CD4-positive, alpha-beta T cell treated with Interleukin-2 at 100 ng/mL for 4 hours (primary cell): ENCODE measurements at regions not wholly inside any gene's neighbourhood (a gene's known extent, or its start where the extent isn't known, plus 50 kb on each side); places are given as distances from the start of the nearest gene placed in this dataset.
"Not testable (repeated sequence)": the region's sequence is repeated elsewhere in the genome, so short reads cannot be mapped to it uniquely, and the experiment has no call there.

Experiments used
- DNase-seq: peaks from one replicate; pipeline ENCODE4 v3.0.0-alpha.2; 2020; ENCODE audit warnings: low spot score

DNA sequence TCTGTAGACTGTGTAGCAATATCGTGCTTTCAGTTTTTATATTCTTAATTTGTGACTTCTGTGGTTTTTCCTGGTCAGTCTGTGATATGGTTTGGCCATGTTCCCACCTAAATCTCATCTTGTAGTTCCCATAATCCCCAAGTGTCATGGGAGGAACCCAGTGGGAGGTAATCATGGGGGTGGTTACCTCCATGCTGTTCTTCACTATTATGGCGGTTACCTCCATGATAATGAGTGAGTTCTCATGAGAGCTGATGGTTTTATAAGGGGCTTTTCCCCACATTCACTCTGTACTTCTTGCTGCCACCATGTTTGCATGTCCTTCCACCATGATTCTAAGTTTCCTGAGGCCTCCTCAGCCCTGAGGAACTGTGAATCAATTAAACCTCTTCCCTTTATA, 169.8 kb downstream of the LEPR start:
- DNase-seq, result no peak

DNA sequence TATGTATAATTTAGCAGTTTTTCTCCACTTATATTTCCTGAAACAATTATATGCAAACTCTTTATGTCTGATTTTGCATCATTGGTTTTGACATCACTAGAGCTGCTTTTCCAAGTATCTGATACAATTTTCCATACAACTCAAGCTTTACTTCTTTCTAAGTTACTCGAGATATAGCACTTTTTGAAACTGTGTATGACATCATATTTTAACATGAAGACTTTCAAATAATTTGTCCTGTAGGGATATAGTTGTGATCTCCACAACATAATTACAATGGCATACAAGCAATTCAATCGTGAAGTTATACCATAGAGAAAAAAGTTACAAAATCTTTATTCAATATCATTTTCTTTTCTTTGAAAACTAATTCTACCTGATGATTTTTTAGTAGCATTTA, 173.0 kb downstream of the LEPR start:
- no peak for DNase-seq

DNA sequence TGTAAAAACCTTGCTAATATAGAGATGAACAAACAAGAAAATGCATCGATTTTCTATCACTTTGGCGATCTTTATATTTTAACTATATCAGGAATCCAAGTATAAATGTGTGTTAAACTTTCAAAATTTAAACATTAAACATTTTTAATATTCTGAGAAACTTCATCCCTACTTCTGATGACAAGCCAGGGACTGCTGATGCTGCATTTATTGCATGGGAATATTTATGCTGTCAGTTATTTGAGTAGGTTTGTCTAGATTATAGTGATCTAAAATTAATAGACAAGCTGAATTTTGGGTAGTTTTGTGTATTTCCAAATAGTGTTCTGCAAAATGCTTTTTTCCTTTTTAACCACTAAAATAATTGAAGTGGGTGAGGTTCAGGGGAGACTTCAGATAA, 175.3 kb downstream of the LEPR start:
- DNase-seq, result no peak

DNA sequence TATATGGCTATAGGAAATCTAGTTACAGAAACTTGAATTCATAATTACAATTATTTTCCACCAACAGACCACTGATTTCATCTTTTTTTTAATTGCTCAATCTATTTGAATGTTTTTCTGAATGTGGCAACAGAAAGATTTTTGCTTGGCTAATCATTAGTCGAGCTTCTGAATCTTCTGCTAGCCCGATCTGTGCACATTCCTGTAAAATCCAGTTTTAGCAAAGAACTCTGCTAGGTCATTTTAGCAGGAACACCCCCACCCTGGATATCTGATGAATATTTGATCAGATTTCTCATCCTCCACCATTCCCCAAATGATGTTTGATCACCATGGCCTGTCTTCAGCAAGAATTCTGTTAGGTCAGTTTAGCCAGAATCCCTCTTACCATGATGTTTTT, 176.3 kb downstream of the LEPR start:
- no peak for DNase-seq

DNA sequence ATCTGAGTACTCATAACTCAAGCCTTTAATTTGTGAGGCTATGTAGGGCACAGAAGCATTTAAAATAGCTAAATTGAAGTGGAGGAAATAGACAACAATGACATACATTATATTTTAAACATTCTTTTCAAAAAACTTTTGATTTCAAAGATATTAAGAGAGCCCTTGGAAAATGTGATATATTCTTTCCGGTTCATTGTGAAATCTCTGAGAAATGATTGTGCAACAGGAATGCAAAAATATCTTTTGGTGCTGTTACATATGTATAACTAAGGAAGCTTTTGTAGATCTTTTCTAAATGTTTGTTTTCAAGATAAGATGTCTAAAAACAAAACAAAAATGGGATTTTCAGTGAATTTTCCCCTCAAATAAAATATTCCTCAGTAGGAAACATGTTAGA, 185.2 kb downstream of the LEPR start:
- DNase-seq, result no peak

DNA sequence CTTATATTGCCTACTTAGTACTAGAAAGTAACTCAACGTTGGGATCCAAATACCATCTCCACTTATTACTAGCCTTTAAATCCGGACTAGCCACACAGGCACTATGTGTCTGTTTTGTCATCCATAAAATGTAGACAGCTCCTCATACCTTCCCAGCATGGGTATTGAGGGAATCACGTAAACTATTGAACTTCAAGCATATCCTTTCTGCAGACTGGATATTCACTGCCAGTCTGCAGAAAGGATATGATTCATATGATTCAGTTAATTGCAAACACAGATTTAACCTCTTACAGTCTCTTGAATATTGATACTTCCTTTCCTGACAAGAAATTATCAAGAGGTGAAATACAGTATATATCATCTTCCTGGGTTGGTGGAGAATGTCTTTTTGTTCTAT, 186.0 kb downstream of the LEPR start:
- DNase-seq, result no peak

DNA sequence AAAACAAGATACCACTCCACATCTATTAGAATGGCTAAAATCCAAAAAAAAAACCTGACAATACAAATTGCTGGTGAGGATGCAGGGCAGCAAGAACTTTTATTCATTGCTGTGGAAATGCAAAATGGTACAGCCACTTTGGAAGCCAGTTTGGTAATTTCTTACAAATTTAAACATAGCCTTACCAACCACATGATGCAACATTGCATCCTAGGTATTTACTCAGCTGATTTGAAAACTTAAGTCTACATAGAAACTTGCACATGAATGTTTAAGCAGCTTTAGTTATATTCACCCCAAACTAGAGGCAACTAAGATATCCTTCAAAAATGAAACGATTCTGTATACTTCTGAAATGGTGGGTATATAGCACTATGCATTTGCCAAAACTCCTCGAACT, 178.8 kb upstream of the PDE4B start:
- DNase-seq, result no peak

DNA sequence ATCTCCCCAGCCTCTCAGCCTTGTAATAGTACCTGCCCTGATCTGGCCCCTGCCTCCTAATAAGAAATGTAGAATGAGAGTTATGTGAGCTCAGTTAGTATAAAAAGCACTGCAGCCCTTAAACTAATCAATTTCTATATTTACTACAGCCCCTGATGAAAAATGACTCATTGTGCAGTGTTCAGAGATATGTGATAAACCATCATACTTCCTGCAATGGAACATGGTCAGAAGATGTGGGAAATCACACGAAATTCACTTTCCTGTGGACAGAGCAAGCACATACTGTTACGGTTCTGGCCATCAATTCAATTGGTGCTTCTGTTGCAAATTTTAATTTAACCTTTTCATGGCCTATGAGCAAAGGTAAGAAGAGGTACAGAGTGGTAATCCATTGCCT, 176.8 kb upstream of the PDE4B start:
- no peak for DNase-seq

DNA sequence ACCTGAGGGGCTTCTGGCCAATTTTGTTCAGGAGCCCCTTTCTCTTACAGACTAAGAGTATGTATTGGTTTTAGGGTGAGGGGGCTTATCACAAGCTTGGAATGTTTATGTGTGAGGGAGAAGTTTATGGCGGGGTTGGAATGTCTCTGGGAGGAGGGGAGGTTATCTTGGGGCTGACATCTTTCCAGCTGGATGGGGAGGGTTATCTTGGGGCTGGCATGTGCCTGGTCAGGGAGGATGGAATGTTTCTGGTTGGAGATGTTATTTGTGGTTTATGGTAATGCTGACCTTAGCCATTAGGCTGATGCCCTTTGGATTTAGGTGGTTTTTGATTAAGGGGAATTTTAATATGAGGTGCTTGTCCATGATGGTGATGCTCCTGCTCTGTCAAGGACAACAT, 171.0 kb upstream of the PDE4B start:
- not testable (repeated sequence) for DNase-seq

DNA sequence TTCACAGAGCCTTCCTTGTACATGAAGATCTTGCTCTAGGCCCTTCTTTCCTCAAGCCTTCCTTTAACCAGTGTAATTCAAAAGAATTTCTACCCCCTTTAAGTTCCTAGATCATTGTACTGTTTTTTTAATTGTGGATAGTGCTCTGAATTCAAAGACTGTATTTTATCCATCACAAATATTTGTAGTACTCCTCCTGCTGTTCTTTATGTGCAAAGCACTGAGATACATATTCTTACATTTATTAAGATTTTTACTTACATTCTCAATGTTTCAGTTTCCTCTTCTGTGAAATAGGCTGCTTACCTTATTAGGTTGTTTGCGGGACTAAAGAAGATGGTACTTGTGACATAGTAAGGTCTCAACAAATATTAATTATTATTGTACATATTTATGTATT, 168.8 kb upstream of the PDE4B start:
- DNase-seq, result no peak

DNA sequence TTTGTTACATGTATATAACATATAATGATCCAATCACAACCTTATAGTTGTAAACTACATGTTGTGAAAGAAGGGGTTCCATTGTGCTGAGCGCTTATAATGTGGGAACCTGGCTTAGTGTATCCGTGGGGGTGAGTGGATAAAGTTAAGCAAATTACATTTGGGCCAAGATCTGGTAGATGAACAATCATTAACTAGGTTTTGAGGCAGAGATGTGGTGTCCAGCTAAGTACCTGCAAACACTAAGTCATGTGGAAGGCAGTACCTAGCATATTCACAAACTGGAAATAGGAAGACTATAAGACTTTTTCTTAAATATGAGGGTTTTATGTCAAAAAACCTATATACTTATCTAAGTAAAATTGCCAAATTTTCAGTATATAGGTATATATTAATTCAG, 167.2 kb upstream of the PDE4B start:
- DNase-seq, result no peak

DNA sequence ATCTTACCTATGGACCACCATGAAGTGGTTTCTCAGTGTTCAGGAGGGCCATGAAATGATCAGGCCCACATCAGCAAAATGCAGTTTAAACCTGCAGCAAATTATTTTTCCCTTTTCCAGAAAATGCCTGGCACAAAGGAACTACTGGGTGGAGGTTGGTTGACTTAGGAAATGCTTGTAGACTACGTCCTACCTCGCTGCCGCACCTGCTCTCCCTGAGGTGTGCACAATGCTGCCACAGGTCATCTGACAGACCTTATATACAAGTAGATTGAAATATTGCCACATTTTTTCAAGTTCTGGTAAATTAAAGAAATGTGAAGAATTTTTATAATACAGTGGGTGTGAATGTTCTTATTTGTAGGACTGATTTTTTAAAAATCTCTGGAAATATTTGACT, 166.7 kb upstream of the PDE4B start:
- DNase-seq, result no peak

DNA sequence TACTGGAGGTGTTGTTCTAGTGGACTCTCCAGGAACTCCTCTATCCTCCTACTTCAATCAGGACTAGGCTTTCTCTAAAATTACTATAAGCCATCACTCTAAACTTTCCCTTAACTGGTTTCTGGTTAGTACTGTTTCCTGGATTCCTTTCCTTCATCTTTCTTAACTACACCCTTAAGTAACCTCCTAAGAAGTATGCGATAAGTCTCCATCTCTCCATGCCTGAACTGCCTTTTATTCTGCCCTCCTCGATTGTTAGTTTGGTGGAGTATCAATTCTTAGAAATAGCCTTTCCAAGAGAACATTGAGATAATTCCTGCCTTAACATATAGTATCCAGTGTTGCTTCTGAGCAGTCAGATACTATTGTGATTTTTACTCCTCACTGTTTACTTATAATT, 162.9 kb upstream of the PDE4B start:
- DNase-seq, result no peak

DNA sequence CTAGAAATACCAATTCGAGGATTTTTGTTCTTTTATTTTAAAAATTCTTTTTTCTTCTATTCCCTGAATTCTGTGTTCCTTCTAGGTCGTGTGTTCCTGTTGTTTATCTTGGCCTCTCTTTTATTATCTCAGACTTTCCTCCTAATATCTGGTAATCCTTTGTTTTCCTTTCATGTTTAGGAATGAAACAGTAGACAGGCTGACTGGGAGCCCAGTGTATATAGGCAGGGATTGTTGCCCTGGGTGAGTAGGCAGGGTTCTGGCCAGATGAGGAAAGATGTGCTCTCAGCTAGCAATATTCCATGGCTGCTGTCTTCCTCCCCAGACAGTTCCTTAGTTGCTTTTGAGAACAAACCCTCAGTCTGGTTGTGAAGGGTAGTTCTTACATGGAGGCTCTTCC, 161.8 kb upstream of the PDE4B start:
- DNase-seq, result no peak

DNA sequence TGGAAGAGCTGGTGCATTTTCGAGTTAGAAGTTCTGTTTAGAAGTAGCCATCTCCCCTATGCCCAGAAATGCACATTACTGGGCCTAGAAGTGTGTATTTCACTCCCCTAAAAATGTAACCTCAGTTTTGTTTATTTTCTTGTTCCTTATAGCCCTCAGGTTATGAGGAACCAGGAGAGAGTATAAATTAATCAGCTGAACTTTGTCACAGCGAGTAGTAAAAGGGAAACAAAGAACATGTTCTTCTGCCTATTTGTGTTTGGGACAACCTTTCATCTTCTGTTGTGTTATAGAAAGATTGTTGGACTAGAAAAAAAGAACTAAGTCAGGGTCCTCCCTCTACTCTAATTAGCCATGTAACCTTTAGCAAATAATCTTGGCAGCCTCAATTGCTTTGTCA, 160.5 kb upstream of the PDE4B start:
- DNase-seq, result no peak

DNA sequence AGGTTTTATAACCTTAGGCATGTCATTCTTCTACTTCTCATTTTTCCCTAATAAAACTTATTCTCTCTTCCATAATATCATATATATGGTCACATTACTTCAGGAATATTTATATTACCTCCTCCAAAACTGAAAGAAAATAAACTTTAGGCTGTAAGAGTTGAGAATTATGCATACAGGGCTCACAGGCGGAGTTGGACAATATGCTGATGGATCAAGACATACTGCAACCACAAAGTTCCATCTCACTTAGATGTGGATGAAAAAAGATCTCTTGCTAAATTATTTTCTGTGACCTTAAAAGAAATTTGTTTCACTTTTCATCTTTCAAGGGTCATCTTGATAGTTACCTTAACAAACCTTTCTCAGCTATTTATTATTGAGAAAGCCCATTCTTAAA, 152.6 kb upstream of the PDE4B start:
- DNase-seq, result no peak

DNA sequence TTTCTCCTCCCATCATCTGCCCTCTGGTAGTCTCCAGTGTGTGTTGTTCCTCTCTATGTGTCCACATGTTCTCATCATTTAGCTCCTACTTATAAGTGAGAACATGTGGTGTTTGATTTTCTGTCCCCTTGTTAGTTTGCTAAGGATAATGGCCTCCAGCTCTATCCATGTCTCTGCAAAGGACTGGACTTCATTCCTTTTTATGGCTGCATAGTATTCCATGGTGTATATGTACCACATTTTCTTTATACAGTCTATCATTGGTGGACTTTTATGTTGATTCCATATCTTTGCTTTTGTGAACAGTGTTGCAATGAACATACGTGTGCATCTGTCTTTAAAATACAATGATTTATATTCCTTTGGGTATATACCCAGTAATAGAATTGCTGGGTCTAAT, 143.5 kb upstream of the PDE4B start:
- DNase-seq, result not testable (repeated sequence)

DNA sequence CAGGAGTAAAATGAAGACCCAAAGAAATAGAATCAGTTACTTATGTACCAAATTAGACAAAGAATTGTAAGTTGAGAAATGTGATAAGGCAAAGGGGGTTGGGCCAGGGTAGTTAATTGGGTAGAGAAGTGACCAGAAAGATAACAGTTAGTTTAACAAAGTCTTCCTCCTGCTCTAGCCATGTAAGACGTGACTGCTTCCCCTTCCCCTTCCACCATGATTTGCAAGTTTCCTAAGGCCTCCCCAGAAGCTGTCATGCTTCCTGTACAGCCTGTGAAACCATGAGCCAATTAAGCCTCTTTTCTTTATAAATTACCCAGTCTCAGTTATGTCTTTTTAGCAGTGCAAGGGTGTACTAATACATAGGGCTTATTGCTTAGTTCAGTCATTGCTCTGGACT, 142.0 kb upstream of the PDE4B start:
- no peak for DNase-seq

DNA sequence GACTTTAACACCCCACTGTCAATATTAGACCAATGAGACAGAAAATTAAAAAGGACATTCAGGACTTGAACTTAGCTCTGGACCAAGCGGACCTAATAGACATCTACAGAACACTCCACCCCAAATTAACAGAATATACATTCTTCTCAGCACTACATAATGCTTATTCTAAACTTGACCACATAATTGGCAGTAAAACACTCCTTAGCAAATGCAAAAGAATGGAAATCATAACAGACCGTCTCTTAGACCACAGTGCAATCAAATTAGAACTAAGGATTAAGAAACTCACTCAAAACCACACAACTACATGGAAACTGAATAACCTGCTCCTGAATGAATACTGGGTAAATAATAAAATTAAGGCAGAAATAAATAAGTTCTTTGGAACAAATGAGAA, 138.2 kb upstream of the PDE4B start:
- not testable (repeated sequence) for DNase-seq

DNA sequence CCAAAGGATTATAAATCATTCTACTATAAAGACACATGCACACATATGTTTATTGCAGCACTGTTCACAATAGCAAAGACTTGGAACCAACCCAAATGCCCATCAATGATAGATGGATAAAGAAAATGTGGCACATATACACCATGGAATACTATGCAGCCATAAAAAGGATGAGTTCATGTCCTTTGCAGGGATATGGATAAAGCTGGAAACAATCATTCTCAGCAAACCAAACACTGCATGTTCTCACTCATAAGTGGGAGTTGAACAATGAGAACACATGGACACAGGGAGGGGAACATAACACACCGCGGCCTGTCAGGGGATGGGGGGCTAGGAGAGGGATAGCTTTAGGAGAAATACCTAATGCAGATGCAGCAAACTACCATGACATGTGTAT, 135.1 kb upstream of the PDE4B start:
- DNase-seq, result not testable (repeated sequence)

DNA sequence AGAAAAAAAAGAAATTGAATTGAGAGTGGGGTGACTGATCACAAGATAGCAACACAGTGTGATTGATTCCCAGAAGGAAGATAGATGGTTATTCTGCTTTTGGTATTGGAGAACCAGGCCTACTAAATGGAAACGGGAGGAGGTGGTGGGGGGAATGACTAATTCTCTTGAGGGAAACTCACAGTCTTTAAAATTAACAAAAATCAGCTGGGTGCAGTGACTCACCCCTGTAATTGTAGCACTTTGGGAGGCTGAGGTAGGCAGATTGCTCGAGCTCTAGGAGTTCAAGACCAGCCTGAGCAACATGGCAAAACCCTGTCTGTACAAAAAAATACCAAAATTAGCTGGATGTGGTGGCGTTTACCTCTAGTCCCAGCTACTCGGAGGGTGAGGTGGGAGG, 134.6 kb upstream of the PDE4B start:
- no peak for DNase-seq

DNA sequence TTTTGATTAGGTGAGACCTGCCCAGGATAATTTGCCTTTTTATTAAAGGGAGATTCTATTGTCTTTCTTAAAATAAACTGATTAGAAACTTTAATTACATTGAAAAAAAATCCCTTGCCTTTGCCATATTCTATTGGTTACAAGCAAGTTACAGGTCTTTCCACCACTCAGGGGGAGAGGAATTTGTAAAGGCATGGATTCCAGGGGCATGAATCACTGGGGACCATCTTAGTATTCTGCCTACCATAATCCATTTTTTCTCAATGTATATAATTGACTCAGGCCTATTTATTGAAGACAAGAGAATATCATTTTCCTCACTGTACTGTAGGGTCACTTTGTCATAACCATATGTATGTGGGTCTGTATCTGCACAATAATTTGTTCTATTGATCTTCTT, 124.3 kb upstream of the PDE4B start:
- DNase-seq, result no peak

DNA sequence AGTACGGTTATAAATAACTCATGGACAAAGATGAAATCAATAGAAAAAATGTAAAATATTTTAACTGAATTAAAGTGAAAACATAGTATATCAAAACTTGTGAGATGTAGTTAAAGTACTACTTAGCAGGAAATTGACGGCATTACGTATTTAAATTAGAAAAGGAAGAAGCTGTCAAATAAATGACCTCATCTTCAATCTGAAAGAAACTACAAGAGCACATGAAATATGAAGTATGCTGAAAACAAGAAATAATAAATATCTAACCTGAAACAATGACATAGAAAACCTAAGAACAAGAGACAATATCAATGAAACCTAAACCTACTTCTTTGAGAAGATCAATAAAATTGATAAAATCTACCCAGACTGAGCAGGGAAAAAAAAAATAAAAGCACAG, 122.2 kb upstream of the PDE4B start:
- no peak for DNase-seq

DNA sequence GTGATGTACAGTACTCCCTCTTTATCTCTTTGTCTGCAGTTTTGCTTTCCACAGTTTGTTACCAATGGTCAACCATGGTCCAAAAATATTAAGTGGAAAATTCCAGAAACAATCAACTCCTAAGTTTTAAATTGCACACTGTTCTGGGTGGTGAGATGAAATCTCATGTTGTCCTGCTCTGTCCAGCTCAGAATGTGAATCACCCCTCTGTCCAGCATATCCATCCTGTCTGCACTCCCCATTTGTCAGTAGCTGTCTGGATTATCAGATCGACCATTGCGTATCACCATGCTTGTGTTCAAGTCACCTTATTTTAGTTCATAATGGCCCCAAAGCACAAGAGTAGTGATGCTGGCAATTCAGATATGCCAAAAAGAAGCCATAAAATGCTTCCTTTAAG, 118.2 kb upstream of the PDE4B start:
- DNase-seq, result no peak

DNA sequence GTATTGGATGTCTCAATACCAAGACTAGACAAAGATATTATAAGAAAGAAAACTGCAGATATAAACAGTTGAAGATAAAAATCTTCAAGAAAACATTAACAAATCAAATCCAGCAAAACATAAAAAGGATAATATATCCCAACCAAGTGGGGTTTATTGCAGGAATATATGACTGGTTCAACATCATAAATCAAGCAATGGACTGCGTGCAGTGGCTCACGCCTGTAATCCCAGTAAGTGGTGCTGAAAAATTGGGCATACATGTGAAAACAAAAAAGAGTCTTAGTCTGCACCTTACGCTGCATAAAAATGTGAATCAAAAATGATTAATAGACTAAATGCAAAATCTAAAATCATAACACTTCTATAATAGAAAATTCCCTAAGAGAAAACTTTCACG, 112.9 kb upstream of the PDE4B start:
- DNase-seq, result no peak

DNA sequence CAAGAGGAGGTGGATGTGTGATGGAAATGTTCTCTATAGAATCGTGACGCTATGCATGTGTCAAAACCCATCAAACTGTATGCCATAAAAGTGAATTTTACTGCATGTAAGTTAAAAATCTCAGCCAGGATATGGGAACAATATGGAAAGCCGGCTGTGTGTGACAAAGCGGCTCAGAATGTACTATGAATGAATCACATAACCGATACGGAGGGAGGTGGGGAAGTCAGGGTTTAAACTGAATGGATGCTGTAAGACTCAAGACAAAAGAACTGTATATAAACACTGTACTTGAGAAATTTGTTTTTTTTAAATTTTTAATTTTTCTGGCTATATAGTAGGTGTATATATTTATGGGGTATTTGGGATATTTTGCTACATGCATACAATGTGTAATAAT, 111.6 kb upstream of the PDE4B start:
- DNase-seq, result no peak
